ENCODE measurements at regions not wholly inside any gene's neighbourhood (a gene's known extent, or its start where the extent isn't known, plus 50 kb on each side); places are given as distances from the start of the nearest gene placed in this dataset.

DNA sequence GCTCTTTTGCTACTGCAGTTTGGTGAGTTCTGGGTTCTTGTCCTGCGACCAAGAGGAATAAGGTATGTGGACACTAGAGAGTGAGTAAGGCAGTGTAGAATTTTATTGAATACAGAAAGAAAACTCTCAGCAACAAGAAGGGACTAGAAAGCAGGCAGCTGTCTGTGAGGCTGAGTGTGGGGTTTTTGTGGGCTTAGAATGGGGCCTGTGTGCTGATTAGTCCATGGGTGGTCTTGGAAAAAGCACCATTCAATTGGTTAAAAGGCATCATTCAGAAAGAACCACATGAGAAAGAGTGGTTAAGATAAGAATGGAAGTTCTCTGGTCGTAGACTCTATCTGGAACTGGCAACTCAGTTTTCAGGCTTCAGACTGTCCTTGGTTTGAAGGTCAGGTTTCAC, 298.8 kb downstream of the TGFB2 start:
- ChIA-PET POLR2A (no interaction called here), CTCF (interaction anchor here (1.6 kb wide), 1 partner anchor 52 kb away, joined by 3 read pairs; no protein-coding TSS in a partner anchor)
- peaks cover 25% of the 10 kb centered on the region for H3K4me1 ChIP-seq
- no peak for ATAC-seq
- H3K4me2 ChIP-seq, result no peak overlapping the region
- no peak for FAIRE-seq
- no peak overlapping the region for H3K4me3 ChIP-seq
- TF ChIP-seq, protein P1, sequence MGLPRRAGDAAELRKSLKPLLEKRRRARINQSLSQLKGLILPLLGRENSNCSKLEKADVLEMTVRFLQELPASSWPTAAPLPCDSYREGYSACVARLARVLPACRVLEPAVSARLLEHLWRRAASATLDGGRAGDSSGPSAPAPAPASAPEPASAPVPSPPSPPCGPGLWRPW (IDR thresholded peaks at IDR 0.05), result no peak
- TF ChIP-seq HEYL (CRISPR knock-in tag; IDR thresholded peaks at IDR 0.05) (no peak), POLR2AphosphoS2 (conservative IDR thresholded peaks at IDR 0.05; ENCODE audit: low read length) (no peak), RAD21 (conservative IDR thresholded peaks at IDR 0.05 in 1 of 2, IDR thresholded peaks at IDR 0.05 in 1 of 2) (no peak), MYC (IDR thresholded peaks at IDR 0.05; ENCODE audit: borderline replicate concordance, low read length) (no peak), KDM1A (IDR thresholded peaks at IDR 0.05; ENCODE audit: low read depth) (no peak), RARB (CRISPR knock-in tag; IDR thresholded peaks at IDR 0.05) (no peak), KDM5A (IDR thresholded peaks at IDR 0.05) (no peak), EHF (CRISPR knock-in tag; IDR thresholded peaks at IDR 0.05) (no peak)
- TF ChIP-seq, protein P2, sequence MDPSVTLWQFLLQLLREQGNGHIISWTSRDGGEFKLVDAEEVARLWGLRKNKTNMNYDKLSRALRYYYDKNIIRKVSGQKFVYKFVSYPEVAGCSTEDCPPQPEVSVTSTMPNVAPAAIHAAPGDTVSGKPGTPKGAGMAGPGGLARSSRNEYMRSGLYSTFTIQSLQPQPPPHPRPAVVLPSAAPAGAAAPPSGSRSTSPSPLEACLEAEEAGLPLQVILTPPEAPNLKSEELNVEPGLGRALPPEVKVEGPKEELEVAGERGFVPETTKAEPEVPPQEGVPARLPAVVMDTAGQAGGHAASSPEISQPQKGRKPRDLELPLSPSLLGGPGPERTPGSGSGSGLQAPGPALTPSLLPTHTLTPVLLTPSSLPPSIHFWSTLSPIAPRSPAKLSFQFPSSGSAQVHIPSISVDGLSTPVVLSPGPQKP (IDR thresholded peaks at IDR 0.05; ENCODE audit: low read depth, low read length), result no peak
- H3K9me3 ChIP-seq, result no peaks in the 10 kb centered on the region
- no peak for DNase-seq (ENCODE audit: low read depth in 1 of 2, low spot score in 1 of 2)
- H3K27ac ChIP-seq, result peak overlapping the region in 1 of 2 experiments; percentile 67; a peak in 3 of 6 replicates
- 86% methylated on average over 2 of the region's 2 CpGs for WGBS (ENCODE audit: missing lambda C conversion rate)

DNA sequence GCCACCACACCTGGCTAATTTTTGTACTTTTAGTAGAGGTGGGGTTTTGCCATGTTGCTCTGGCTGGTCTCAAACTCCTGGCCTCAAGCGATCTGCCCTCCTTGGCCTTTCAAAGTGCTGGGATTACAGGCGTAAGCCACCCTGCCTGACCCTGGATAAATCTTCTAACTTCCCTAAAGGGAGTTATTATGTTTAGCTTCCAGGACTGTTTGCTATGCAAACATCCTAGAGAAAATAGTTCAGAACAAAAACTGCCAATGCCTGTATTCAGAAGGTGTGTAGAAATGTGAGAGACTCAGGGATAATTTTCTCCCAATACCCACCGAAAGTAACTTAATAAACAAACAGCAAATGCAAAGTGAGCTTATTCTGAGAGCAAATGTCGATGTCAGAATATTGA, 301.2 kb downstream of the TGFB2 start:
- FAIRE-seq, result peak; percentile 43
- TF ChIP-seq EHF (CRISPR knock-in tag; IDR thresholded peaks at IDR 0.05) (no peak), HOXB5 (CRISPR knock-in tag; IDR thresholded peaks at IDR 0.05) (no peak), SMC3 (IDR thresholded peaks at IDR 0.05) (0 out of 3 replicates have a peak, but pooled peaks have one; percentile 9), KDM1A (IDR thresholded peaks at IDR 0.05; ENCODE audit: low read depth) (no peak), KDM5A (IDR thresholded peaks at IDR 0.05) (no peak), ZSCAN20 (CRISPR knock-in tag; IDR thresholded peaks at IDR 0.05) (no peak)
- TF ChIP-seq, protein P2 (IDR thresholded peaks at IDR 0.05; ENCODE audit: low read depth, low read length), result no peak
- Histone ChIP-seq H3K9me3 (no peaks in the 10 kb centered on the region), H3K4me2 (peak overlapping the region; percentile 47), H3K27ac (peak overlapping the region; percentile 46 to 71), H3K4me1 (peaks cover 25% of the 10 kb centered on the region), H3K4me3 (no peak overlapping the region)
- POLR2A ChIA-PET, result no interaction called here
- peak in 1 of 2 experiments; percentile 93; a peak in 3 of 6 replicates for ATAC-seq
- whole genome bisulfite sequencing (ENCODE audit: missing lambda C conversion rate), result 16% methylated on average over 4 of the region's 4 CpGs
- CTCF ChIA-PET, result no interaction called here
- peak in 1 of 2 experiments; percentile 74 for DNase-seq (ENCODE audit: low read depth in 1 of 2, low spot score in 1 of 2)

DNA sequence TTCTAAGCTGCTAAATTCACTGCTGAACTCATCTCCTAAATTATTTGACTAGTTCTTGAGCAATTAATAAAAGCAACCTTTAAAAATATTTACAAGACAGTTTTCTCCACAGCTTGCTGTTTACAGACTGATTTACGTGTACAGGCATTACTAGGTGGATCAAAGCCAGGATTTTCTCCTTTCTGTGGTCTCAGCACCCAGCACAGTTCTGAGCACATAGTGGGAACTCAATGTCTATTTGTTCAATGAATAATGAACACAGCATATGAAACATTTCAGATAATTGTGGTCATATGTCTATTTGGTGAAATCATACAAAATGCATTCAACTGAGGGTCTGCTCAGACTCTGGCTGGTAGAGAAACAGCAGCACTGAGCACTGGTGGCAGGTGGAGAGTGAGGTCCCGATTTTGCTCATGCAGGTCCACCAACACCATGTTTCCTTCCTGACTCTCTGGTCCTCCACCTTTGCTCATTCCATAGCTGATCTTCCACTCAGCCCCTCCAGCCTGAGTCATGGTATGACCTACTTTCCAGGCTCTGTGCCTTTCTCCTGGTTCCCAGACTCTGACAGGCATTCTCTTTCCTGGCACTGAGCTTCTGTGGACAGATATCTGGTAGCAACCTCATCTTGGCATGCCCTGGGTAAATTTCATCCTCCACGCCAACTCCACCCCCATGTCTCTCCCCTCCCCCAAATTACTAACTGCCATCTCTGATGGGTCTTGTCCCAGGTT, 311.3 kb downstream of the TGFB2 start:
- 75% methylated on average over 3 of the region's 3 CpGs for whole genome bisulfite sequencing (ENCODE audit: missing lambda C conversion rate)
- POLR2A ChIA-PET, result no interaction called here

More for the DNA sequence above, 311.3 kb downstream of the TGFB2 start:
- FAIRE-seq (no peak), DNase-seq (ENCODE audit: low read depth in 1 of 2, low spot score in 1 of 2) (no peak), ATAC-seq (peak; percentile 22 to 59; a peak in 3 of 6 replicates)
- no peak for TF ChIP-seq POLR2A (IDR thresholded peaks at IDR 0.05; ENCODE audit: low read length)
- TF ChIP-seq, protein P3, sequence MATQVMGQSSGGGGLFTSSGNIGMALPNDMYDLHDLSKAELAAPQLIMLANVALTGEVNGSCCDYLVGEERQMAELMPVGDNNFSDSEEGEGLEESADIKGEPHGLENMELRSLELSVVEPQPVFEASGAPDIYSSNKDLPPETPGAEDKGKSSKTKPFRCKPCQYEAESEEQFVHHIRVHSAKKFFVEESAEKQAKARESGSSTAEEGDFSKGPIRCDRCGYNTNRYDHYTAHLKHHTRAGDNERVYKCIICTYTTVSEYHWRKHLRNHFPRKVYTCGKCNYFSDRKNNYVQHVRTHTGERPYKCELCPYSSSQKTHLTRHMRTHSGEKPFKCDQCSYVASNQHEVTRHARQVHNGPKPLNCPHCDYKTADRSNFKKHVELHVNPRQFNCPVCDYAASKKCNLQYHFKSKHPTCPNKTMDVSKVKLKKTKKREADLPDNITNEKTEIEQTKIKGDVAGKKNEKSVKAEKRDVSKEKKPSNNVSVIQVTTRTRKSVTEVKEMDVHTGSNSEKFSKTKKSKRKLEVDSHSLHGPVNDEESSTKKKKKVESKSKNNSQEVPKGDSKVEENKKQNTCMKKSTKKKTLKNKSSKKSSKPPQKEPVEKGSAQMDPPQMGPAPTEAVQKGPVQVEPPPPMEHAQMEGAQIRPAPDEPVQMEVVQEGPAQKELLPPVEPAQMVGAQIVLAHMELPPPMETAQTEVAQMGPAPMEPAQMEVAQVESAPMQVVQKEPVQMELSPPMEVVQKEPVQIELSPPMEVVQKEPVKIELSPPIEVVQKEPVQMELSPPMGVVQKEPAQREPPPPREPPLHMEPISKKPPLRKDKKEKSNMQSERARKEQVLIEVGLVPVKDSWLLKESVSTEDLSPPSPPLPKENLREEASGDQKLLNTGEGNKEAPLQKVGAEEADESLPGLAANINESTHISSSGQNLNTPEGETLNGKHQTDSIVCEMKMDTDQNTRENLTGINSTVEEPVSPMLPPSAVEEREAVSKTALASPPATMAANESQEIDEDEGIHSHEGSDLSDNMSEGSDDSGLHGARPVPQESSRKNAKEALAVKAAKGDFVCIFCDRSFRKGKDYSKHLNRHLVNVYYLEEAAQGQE (IDR thresholded peaks at IDR 0.05), result no peak
- TF ChIP-seq SMC3 (IDR thresholded peaks at IDR 0.05), result no peak
- TF ChIP-seq TFCP2L1 (CRISPR knock-in tag; IDR thresholded peaks at IDR 0.05), result no peak
- TF ChIP-seq HOXB5 (CRISPR knock-in tag; IDR thresholded peaks at IDR 0.05), result no peak
- no peak for TF ChIP-seq NPAS2 (CRISPR knock-in tag; IDR thresholded peaks at IDR 0.05; ENCODE audit: borderline replicate concordance)
- no peak for TF ChIP-seq CEBPB (IDR thresholded peaks at IDR 0.05)
- no peak for TF ChIP-seq MYC (IDR thresholded peaks at IDR 0.05; ENCODE audit: borderline replicate concordance, low read length)
- no peak for TF ChIP-seq GATA3 (IDR thresholded peaks at IDR 0.05; ENCODE audit: borderline replicate concordance)
- TF ChIP-seq, protein P4, sequence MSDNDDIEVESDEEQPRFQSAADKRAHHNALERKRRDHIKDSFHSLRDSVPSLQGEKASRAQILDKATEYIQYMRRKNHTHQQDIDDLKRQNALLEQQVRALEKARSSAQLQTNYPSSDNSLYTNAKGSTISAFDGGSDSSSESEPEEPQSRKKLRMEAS (IDR thresholded peaks at IDR 0.05), result no peak
- TF ChIP-seq KDM5A (IDR thresholded peaks at IDR 0.05), result no peak
- TF ChIP-seq EHMT2 (IDR thresholded peaks at IDR 0.05; ENCODE audit: low read depth), result no peak
- Histone ChIP-seq H3K4me2 (peak overlapping the region; percentile 9; the same call in 2 of the 3 replicates), H3K9me3 (no peaks in the 10 kb centered on the region), H3K4me3 (no peak overlapping the region), H3K4me1 (peaks cover 67% of the 10 kb centered on the region), H3K27ac (peak overlapping the region; percentile 61 to 74)
- CTCF ChIA-PET, result no interaction called here
